GM04504 (cell line): ENCODE measurements at regions not wholly inside any gene's neighbourhood (a gene's known extent, or its start where the extent isn't known, plus 50 kb on each side); places are given as distances from the start of the nearest gene placed in this dataset.

Source experiments
- DNase-seq: peaks from one replicate; pipeline ENCODE4 v3.0.0-alpha.2; 2012; ENCODE audit warnings: low read depth

DNA sequence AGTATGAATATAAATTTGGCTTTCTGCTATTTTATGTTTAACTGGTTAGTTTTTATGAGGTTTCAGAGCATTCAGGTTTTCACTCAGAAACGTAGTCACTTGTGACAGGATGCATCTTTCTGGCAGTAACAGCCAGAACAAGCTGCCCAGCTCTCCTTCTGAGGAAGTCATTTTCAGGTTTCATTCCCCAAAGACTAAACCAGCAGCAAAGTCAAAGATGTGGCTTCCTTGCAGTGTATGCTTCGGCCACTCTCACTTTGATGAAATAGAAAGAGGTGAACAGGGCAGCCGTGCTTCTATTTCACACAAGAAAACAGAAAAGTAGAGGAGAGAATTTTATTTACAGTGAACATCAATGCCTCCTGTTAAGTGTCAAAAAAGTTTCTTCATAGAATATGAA is 469.1 kb downstream of the BTBD3 start:
- DNase-seq = no peak

DNA sequence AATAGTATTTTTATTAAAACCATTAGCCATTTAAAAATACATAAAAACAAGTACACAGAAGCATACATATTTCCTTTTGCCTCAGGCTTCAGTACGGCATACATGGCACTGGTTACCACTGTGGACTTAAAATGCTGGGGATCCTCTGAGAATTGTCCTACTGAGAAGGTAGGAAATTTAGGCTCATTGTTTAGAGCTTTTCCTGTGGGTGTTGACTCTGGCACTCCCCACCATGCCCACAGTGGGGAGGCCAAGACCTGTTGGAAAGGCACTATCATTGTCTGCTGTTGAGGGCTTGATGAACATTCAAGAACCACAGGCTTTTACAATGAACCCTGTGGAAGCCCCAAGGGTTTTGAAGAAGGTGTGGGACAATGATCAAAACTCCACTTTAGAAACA is 473.4 kb downstream of the BTBD3 start:
- DNase-seq = no peak

DNA sequence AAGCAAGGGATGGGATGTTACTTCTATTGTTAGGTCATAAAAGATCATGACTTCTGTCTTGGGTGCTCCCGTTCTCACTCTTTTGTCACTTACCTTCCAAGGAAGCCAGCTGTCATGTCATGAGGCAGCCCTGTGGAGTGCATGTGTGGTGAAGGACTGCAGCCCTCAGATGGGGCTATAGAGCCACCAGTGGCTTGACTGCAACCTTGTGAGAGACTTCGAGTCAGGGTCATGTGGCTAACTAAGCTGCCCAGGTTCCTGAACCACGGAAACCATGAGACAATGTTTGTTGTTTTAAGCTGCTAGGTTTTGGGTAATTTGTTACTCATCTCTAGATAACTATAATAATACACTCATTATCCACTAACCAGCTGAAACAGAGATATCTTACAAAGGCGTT is 477.1 kb downstream of the BTBD3 start:
- no peak for DNase-seq

DNA sequence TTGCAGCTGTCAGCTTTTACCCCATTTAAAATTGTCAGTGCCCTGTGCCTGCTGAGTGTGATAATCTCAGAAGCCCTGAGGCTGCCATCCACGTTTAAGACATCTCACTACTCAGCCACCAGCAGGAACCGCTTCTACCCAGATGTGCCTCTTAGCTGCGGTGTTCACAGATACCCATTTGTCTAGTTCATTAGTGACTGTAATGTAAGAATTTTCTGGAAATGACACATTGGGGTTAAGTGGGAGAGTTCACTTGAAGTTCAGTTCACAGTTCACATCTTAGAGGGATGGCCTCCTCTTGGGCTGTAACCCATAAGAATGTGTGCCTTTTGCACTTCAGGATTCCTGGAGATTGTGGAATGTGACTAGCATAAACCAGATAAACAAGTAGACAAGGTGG is 477.7 kb downstream of the BTBD3 start:
- no peak for DNase-seq

DNA sequence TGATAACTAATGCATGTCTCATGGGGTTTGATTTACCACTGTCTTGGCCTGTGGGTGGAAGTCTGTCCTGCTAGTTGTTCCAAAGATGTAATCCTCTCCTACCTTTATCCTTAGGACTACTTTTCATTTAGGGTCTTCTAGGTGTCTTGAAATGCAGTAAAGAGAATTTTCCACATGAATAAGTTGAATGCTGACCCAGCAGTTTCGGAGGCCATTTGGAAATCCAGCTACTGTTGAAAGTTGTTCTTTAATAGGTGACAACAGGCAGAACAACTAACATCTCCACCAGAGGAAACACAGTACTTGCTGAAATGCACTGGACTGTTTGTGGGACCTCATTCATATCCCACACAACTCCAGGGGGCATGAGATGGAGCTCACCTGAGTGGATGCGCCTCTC is 478.1 kb downstream of the BTBD3 start:
- DNase-seq = no peak

- no peak for DNase-seq
Measured at GRCh38 chr20:12399110-12399836, 481.6 kb downstream of the BTBD3 start.

GRCh38 chr20:12404941-12405340 is 487.2 kb downstream of the BTBD3 start:
- DNase-seq = no peak

GRCh38 chr20:12406978-12407377 is 489.3 kb downstream of the BTBD3 start:
- no peak for DNase-seq

DNA sequence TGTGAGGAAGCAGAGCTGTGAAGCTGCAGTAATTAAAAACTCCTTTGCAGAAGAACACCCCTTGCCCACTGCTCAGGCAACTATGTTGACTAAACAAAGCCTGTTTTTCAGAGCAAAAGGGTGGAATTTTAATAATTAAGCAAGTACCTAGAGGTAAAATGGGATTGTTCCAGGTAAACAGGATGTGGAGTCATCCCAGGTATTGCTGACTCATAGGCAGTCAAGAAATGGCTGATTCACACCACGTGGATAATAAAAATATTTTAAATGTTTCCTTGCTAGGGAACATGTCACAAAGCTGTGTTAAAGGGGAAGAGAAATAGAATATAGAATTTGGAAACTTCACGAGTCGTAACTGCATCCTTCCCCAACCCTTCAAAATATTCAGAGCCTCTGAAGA is 491.8 kb downstream of the BTBD3 start:
- no peak for DNase-seq

GRCh38 chr20:12410783-12411182 is 493.1 kb downstream of the BTBD3 start:
- no peak for DNase-seq

GRCh38 chr20:12411246-12411940 is 493.7 kb downstream of the BTBD3 start:
- DNase-seq = no peak

- no peak for DNase-seq
Measured at GRCh38 chr20:12413116-12413515, 495.4 kb downstream of the BTBD3 start.

GRCh38 chr20:12414446-12415274 is 497.0 kb downstream of the BTBD3 start:
- no peak for DNase-seq

DNA sequence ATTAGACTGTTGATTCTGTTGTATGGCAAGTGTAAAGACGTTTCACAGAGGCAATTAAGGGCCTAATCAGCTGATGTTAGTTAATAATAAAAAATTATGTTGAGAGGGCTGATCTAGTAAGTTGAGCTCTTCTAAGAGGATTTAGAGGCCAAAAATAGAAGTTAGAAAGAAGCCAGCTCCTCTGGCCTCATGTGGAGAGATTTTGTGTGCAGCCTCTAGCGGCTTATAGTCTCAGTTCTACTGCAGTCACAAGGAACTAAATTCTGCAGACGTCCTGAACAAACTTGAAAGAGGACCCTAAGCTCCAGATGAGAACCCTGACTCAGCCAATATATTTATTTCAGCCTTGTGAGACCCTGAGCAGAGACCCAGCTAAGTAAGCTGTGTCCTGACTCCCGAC is 498.6 kb downstream of the BTBD3 start:
- no peak for DNase-seq

DNA sequence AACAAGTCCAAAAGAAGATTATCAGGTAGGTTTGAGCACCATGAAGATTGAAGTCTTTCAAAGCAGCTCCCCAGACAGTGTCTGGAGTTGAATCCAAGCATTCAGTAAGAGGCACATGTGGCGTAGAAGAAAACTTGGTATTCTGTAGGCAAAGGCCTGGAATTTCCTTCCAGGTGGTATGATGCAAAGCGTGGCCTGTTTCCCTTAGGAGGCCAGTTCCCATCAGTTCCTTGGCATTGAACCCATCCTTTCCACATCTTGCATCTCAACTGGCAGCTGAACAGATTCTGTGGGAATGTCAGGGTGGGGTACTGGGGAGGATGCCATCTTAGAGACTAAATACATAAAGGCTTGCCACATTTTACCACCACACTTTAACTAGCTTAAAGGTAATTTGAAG is 516.0 kb downstream of the BTBD3 start:
- DNase-seq = no peak

DNA sequence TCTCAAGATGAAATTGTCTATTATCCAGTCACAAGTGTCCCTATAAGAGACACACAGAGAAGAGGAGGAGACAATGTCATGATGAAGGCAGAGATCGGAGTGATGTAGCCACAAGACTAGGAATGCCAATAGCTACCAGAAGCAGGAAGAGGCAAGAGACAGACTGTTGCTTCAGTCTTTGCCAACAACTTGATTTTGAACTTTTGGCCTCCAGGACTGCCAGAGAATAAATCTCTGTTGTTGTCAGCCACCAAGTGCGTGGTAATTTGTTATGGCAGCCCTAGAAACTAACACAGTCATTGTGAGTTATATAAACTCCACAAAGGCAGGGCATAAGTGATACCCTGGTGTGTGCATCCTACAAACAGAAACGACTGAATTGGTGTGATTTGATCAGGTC is 517.0 kb downstream of the BTBD3 start:
- DNase-seq = no peak

DNA sequence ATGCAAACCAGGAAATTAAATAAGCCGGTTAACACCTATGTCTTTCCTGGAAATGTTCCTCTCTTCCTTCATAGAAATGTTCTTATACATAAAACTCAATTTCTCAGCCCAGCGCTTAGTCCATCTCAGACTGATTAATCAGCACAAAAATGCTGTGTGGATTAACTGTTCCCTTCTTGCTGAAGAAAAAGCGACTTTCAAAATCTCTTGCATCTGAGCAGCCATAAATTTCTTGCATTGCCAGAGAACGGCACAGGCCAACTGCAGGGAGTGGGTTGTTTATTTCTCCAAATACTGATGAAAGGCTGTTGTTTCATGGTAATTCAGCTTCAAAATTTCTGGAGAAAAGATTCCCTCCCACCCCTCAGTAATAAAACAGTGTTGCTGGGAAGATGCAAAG is 517.6 kb downstream of the BTBD3 start:
- DNase-seq = no peak

DNA sequence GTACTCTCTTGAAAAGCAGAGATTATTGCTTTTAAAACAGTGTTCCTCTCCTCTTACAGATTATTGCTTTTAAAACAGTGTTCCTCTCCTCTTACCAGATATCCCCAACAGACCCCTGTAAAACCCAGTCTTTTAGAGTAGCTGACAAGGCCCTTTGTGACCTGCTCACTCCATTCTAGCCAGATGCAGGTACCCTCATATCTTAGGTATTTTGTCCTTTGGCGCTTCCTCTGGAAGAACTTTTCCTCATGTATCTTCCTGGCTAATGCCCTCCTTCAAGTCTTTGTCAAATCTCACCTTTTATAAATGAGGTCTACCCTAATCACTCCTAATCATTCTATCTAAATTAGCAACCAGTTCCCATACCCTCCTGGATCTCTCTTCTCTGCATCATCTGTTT is 536.0 kb downstream of the BTBD3 start:
- no peak for DNase-seq

DNA sequence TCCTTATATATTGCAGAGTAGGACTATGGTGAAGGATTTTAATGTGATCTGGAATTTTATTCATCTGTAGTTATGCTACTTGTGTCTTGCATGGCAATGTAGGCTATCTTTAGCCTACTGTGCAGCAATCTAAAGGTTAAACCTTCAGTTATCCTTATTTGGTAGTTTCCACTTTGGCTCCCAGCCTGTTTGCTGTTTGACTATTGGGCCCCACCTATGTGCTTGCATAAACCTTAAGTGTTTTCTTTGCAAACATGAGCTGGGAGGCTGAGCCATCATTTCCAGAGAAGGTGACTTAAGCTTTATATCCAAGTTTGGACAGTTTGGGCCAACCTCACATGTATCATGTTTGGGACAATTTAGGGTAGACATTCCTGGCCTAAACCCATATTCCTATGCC is 537.5 kb downstream of the BTBD3 start:
- no peak for DNase-seq

DNA sequence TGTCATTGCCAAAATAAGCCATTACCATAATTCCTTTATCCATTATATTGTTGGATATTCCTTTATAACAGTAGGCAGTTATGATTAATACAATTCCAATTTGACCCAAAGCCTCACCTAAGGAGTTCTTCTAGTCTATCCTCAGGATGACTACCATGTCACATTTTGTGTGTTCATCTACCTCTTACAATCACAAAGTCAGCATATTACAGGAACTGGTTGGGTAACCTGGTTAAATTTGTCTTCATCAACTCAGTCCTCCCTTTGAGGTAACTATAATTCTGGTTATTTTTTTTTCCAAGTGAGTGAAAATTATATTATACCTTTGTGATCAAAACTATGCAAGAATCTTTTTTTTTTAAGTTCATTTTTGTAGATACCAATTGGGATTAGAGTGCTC is 540.5 kb downstream of the BTBD3 start:
- no peak for DNase-seq

- DNase-seq = no peak
Measured at GRCh38 chr20:12464036-12464435, 544.7 kb upstream of the SPTLC3 start.

- no peak for DNase-seq
Measured at GRCh38 chr20:12466915-12467314, 541.9 kb upstream of the SPTLC3 start.

GRCh38 chr20:12467758-12468157 is 541.0 kb upstream of the SPTLC3 start:
- DNase-seq = no peak
